ENCODE measurements at regions not wholly inside any gene's neighbourhood (a gene's known extent, or its start where the extent isn't known, plus 50 kb on each side); places are given as distances from the start of the nearest gene placed in this dataset.

- TF ChIP-seq CTCF (IDR thresholded peaks at IDR 0.05): no peak
- TF ChIP-seq POLR2AphosphoS5 (IDR thresholded peaks at IDR 0.05): no peak
- TF ChIP-seq POLR2A (IDR thresholded peaks at IDR 0.05): no peak
- no peak for TF ChIP-seq EP300 (IDR thresholded peaks at IDR 0.05)
Observed at GRCh38 chr14:58876608-58877007, 238.8 kb downstream of the DACT1 start.
